ENCODE measurements at regions not wholly inside any gene's neighbourhood (a gene's known extent, or its start where the extent isn't known, plus 50 kb on each side); places are given as distances from the start of the nearest gene placed in this dataset.

- Histone ChIP-seq H3K4me1 (ENCODE audit: insufficient read depth, low read length) (no peaks in the 10 kb centered on the region; the same call in 1 of the 2 replicates), H3K9ac (ENCODE audit: low read length) (no peak overlapping the region), H3K36me3 (ENCODE audit: low read depth, low read length) (no peaks in the 10 kb centered on the region), H4K20me1 (ENCODE audit: low read length) (no peaks in the 10 kb centered on the region), H3K9me2 (replicated peaks; ENCODE audit: low read length) (no peaks in the 10 kb centered on the region), H3F3A (ENCODE audit: low read length, unreplicated experiment) (no peaks in the 10 kb centered on the region), H2AFZ (ENCODE audit: low read length) (peak overlapping the region; percentile 15; the same call in 1 of the 2 replicates), H3K9me3 (ENCODE audit: low read length) (no peaks in the 10 kb centered on the region), H3K4me2 (ENCODE audit: low read length) (no peak overlapping the region), H3K4me3 (ENCODE audit: low read length) (no peak overlapping the region), H3K79me2 (ENCODE audit: low read length) (no peaks in the 10 kb centered on the region), H3K27me3 (ENCODE audit: low read length) (no peaks in the 10 kb centered on the region), H3K27ac (ENCODE audit: low read length) (no peak overlapping the region)
- intact Hi-C loops (cut with micrococcal nuclease), result no loop called here
- DNase-seq, result no peak
- ATAC-seq, result no peak; the same call in 1 of the 2 replicates
- no TSS peak for BruUV-seq (replicated peaks)
- TF ChIP-seq EZH2phosphoT487 (IDR thresholded peaks at IDR 0.05; ENCODE audit: borderline replicate concordance, low read length), result no peak
- TF ChIP-seq EZH2 (IDR thresholded peaks at IDR 0.05; ENCODE audit: low read length, unreplicated experiment), result no peak
- no peak for TF ChIP-seq CTCF (conservative IDR thresholded peaks at IDR 0.05; ENCODE audit: low read depth, low read length)
- ChIA-PET POLR2A (ENCODE audit: unreplicated experiment) (no interaction called here), CTCF (no interaction called here)
These were observed 352.6 kb upstream of the TARS1 start for GRCh38 chr5:33088176-33088575.

GRCh38 chr5:33091571-33092363 is 349.0 kb upstream of the TARS1 start:
- no peak overlapping the region for H3K4me2 ChIP-seq (ENCODE audit: low read length)

More at GRCh38 chr5:33091571-33092363, 349.0 kb upstream of the TARS1 start:
- H3F3A ChIP-seq (ENCODE audit: low read length, unreplicated experiment), result no peaks in the 10 kb centered on the region
- no peak overlapping the region for H3K27ac ChIP-seq (ENCODE audit: low read length)
- H3K36me3 ChIP-seq (ENCODE audit: low read depth, low read length), result no peaks in the 10 kb centered on the region
- H4K20me1 ChIP-seq (ENCODE audit: low read length), result no peaks in the 10 kb centered on the region
- intact Hi-C loops (cut with micrococcal nuclease), result no loop called here
- H2AFZ ChIP-seq (ENCODE audit: low read length), result no peak overlapping the region
- H3K9me2 ChIP-seq (replicated peaks; ENCODE audit: low read length), result no peaks in the 10 kb centered on the region
- no peak for TF ChIP-seq EZH2 (IDR thresholded peaks at IDR 0.05; ENCODE audit: low read length, unreplicated experiment)
- no peak for TF ChIP-seq CTCF (conservative IDR thresholded peaks at IDR 0.05; ENCODE audit: low read depth, low read length)
- TF ChIP-seq EZH2phosphoT487 (IDR thresholded peaks at IDR 0.05; ENCODE audit: borderline replicate concordance, low read length), result no peak
- BruUV-seq (replicated peaks), result no TSS peak
- no peaks in the 10 kb centered on the region; the same call in 1 of the 2 replicates for H3K4me1 ChIP-seq (ENCODE audit: insufficient read depth, low read length)
- H3K9ac ChIP-seq (ENCODE audit: low read length), result no peak overlapping the region
- no peaks in the 10 kb centered on the region for H3K79me2 ChIP-seq (ENCODE audit: low read length)
- no peaks in the 10 kb centered on the region for H3K9me3 ChIP-seq (ENCODE audit: low read length)
- DNase-seq (no peak), ATAC-seq (no peak)
- ChIA-PET POLR2A (ENCODE audit: unreplicated experiment) (no interaction called here), CTCF (no interaction called here)
- no peak overlapping the region for H3K4me3 ChIP-seq (ENCODE audit: low read length)
- no peaks in the 10 kb centered on the region for H3K27me3 ChIP-seq (ENCODE audit: low read length)

Data from PC-3 (cell line).